Testis (tissue), 2 donors: ENCODE measurements at regions not wholly inside any gene's neighbourhood (a gene's known extent, or its start where the extent isn't known, plus 50 kb on each side); places are given as distances from the start of the nearest gene placed in this dataset.

Experiments used
- CTCF ChIP-seq, 3 experiments: fragments of 450-650 bp in 2 of 3; fragments of 200-600 bp in 1 of 3; sonication (generic) in 1 of 3; IDR thresholded peaks; one replicate each; pipeline ENCODE4 v1.5.1; 2016 to 2019; ENCODE audit warnings: antibody characterized with exemption in 3 of 3, mild to moderate bottlenecking in 2 of 3, moderate library complexity in 1 of 3
- POLR2A ChIP-seq: fragments of 450-650 bp; IDR thresholded peaks from one replicate; pipeline ENCODE4 v1.6.1; 2017; ENCODE audit warnings: antibody characterized with exemption, mild to moderate bottlenecking, moderate library complexity

- TF ChIP-seq CTCF (IDR thresholded peaks at IDR 0.05), result no peak
- TF ChIP-seq POLR2A, result no peak
Observed at GRCh38 chrX:124435616-124436015, 89.3 kb downstream of the SH2D1A start.
